ENCODE measurements at regions not wholly inside any gene's neighbourhood (a gene's known extent, or its start where the extent isn't known, plus 50 kb on each side); places are given as distances from the start of the nearest gene placed in this dataset.

DNA sequence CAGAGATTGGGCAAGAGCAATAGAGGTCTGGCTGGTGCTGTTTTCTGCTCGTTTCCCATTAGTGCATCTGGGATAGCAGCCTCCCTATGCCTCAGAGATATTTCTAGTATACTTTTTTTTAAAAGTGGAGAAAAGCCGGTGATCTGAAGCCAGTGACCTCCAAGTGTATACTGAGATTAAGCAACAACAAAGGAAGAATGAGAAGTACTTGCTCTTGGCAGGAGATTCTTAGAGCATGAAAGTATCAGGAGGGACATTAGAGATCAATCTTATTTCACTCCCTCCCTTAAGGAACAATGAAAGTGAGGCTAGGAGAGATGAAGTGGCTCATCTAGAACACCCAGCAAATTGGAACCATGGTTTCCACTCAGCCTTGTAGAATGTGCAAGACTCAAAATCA is 423.3 kb downstream of the SOX2 start:
- TF ChIP-seq, protein P1, sequence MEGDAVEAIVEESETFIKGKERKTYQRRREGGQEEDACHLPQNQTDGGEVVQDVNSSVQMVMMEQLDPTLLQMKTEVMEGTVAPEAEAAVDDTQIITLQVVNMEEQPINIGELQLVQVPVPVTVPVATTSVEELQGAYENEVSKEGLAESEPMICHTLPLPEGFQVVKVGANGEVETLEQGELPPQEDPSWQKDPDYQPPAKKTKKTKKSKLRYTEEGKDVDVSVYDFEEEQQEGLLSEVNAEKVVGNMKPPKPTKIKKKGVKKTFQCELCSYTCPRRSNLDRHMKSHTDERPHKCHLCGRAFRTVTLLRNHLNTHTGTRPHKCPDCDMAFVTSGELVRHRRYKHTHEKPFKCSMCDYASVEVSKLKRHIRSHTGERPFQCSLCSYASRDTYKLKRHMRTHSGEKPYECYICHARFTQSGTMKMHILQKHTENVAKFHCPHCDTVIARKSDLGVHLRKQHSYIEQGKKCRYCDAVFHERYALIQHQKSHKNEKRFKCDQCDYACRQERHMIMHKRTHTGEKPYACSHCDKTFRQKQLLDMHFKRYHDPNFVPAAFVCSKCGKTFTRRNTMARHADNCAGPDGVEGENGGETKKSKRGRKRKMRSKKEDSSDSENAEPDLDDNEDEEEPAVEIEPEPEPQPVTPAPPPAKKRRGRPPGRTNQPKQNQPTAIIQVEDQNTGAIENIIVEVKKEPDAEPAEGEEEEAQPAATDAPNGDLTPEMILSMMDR (IDR thresholded peaks at IDR 0.05; ENCODE audit: low read depth, low read length, poor library complexity, severe bottlenecking), result no peak
- TF ChIP-seq EZH2phosphoT487 (IDR thresholded peaks at IDR 0.05; ENCODE audit: borderline replicate concordance, low read length), result no peak
